CD14-positive monocyte (primary cell): ENCODE measurements at regions not wholly inside any gene's neighbourhood (a gene's known extent, or its start where the extent isn't known, plus 50 kb on each side); places are given as distances from the start of the nearest gene placed in this dataset.

Experiments used
- DNase-seq, 3 donors: peaks; one replicate each; pipeline ENCODE4 v3.0.0-alpha.2; 2011 to 2022
- H2AFZ ChIP-seq: 2 replicates; pipeline ENCODE4 v1.6.0; 2012; ENCODE audit warnings: mild to moderate bottlenecking, low read depth, low read length, inconsistent platforms; ENCODE audit not compliant: insufficient read depth, poor library complexity, severe bottlenecking
- H3K27ac ChIP-seq, 2 donors: 1 replicate in 1 of 2; 2 replicates in 1 of 2; pipeline ENCODE4 v1.5.1; 2012 to 2013; ENCODE audit warnings: low read length in 2 of 2, control low read depth in 1 of 2, inconsistent platforms in 1 of 2, low read depth in 1 of 2, mild to moderate bottlenecking in 1 of 2
- H3K27me3 ChIP-seq, 2 donors: one replicate each; pipeline versions ENCODE4 v1.6.0 to v1.6.1; 2011 to 2013; ENCODE audit warnings: low read length in 2 of 2; ENCODE audit not compliant: control insufficient read depth in 2 of 2, insufficient read depth in 2 of 2
- H3K36me3 ChIP-seq, 2 donors: replicated peaks in 1 of 2; 1 replicate in 1 of 2; 2 replicates in 1 of 2; pipeline versions ENCODE4 v1.5.1 to v1.6.1; 2012 to 2013; ENCODE audit warnings: low read length in 2 of 2, control low read depth in 1 of 2, inconsistent platforms in 1 of 2, mild to moderate bottlenecking in 1 of 2; ENCODE audit not compliant: insufficient read depth in 2 of 2, control insufficient read depth in 1 of 2
- H3K4me1 ChIP-seq, 2 donors: 1 replicate in 1 of 2; 2 replicates in 1 of 2; pipeline versions ENCODE4 v1.5.1 to v1.6.1; 2012 to 2013; ENCODE audit warnings: low read length in 2 of 2, control low read depth in 1 of 2, inconsistent platforms in 1 of 2, mild to moderate bottlenecking in 1 of 2, moderate library complexity in 1 of 2; ENCODE audit not compliant: insufficient read depth in 2 of 2, control insufficient read depth in 1 of 2
- H3K4me2 ChIP-seq: replicated peaks from 2 replicates; pipeline ENCODE3; 2012; ENCODE audit warnings: low read length, moderate library complexity, mild to moderate bottlenecking; ENCODE audit not compliant: poor library complexity, severe bottlenecking; ENCODE audit errors: extremely low read depth
- H3K4me3 ChIP-seq, 3 experiments: fragments of 200-600 bp in 1 of 3; sonication (generic) in 1 of 3; replicated peaks in 1 of 3; 1 replicate in 2 of 3; 2 replicates in 1 of 3; pipeline ENCODE4 v1.5.1; 2011 to 2013; ENCODE audit warnings: low read length in 3 of 3, mild to moderate bottlenecking in 3 of 3, control low read depth in 2 of 3, low read depth in 2 of 3, inconsistent platforms in 1 of 3, moderate library complexity in 1 of 3
- H3K79me2 ChIP-seq: 2 replicates; pipeline ENCODE4 v1.6.0; 2012; ENCODE audit warnings: mild to moderate bottlenecking, control low read depth, inconsistent platforms, low read length, moderate library complexity; ENCODE audit not compliant: insufficient read depth
- H3K9ac ChIP-seq: 2 replicates; pipeline ENCODE4 v1.6.0; 2017; ENCODE audit warnings: low read length, mild to moderate bottlenecking; ENCODE audit not compliant: insufficient read depth, poor library complexity, severe bottlenecking
- H3K9me3 ChIP-seq, 2 donors: replicated peaks in 1 of 2; 1 replicate in 1 of 2; 2 replicates in 1 of 2; pipeline versions ENCODE4 v1.5.1 to v1.6.1; 2012 to 2013; ENCODE audit warnings: low read length in 2 of 2, control low read depth in 1 of 2; ENCODE audit not compliant: control insufficient read depth in 1 of 2, insufficient read depth in 1 of 2
- H4K20me1 ChIP-seq: 2 replicates; pipeline ENCODE4 v1.6.0; 2012; ENCODE audit warnings: mild to moderate bottlenecking, low read length, control low read depth, moderate library complexity; ENCODE audit not compliant: insufficient read depth
- H3K27ac Mint-ChIP-seq, 7 donors: one replicate each; pipeline ENCODE4 v1.8.0; 2020; ENCODE audit warnings: mild to moderate bottlenecking in 7 of 7, mixed read lengths in 7 of 7, moderate library complexity in 6 of 7, inconsistent platforms in 2 of 7
- H3K27me3 Mint-ChIP-seq, 3 donors: one replicate each; pipeline ENCODE4 v1.8.0; 2021 to 2022; ENCODE audit warnings: low read depth in 3 of 3, mild to moderate bottlenecking in 3 of 3, mixed read lengths in 3 of 3, moderate library complexity in 3 of 3, inconsistent platforms in 1 of 3
- H3K36me3 Mint-ChIP-seq, 2 donors: one replicate each; pipeline ENCODE4 v1.8.0; 2020; ENCODE audit warnings: mixed read lengths in 2 of 2, inconsistent platforms in 1 of 2, mild to moderate bottlenecking in 1 of 2
- H3K4me1 Mint-ChIP-seq: one replicate; pipeline ENCODE4 v1.8.0; 2020; ENCODE audit warnings: mild to moderate bottlenecking, mixed read lengths
- H3K4me3 Mint-ChIP-seq, 2 donors: one replicate each; pipeline ENCODE4 v1.8.0; 2020; ENCODE audit warnings: mild to moderate bottlenecking in 2 of 2, mixed read lengths in 2 of 2, moderate library complexity in 1 of 2
- H3K9me3 Mint-ChIP-seq, 7 donors: one replicate each; pipeline ENCODE4 v1.8.0; 2020 to 2022; ENCODE audit warnings: mixed read lengths in 7 of 7, mild to moderate bottlenecking in 6 of 7, moderate library complexity in 6 of 7, inconsistent platforms in 2 of 7
- whole genome bisulfite sequencing: methylation state at CpG from one replicate; pipeline ENCODE4 v1.1.5; 2013; ENCODE audit warnings: missing lambda C conversion rate; ENCODE audit not compliant: insufficient coverage; 5-methylcytosine and 5-hydroxymethylcytosine counted together
- intact Hi-C, 2 donors: fragments of 100-400 bp; cut with micrococcal nuclease; formaldehyde crosslinking; loops; one replicate each; pipeline versions ENCODE4 v1.15.0 to v1.15.1; 2023
- TF ChIP-seq, protein P1 (sequence below): fragments of 200-600 bp; IDR thresholded peaks from one replicate; pipeline ENCODE4 v1.8.0; 2022; ENCODE audit warnings: antibody characterized with exemption, mild to moderate bottlenecking

GRCh38 chr5:89668821-89669220 lies 740.7 kb downstream of the CETN3 start:
- Histone ChIP-seq H3K9ac (no peak overlapping the region), H3K79me2 (no peaks in the 10 kb centered on the region), H3K4me3 (no peak overlapping the region), H3K4me1 (no peaks in the 10 kb centered on the region), H4K20me1 (no peaks in the 10 kb centered on the region), H3K36me3 (no peaks in the 10 kb centered on the region), H2AFZ (no peak overlapping the region), H3K4me2 (no peak overlapping the region), H3K9me3 (peaks cover 0 to 10% of the 10 kb centered on the region in 2 donors), H3K27me3 (no peaks in the 10 kb centered on the region), H3K27ac (no peak overlapping the region)
- no peak for DNase-seq
- H3K27ac Mint-ChIP-seq = peak overlapping the region in 1 of 7 donors; percentile 8
- no peak overlapping the region for H3K4me3 Mint-ChIP-seq
- no CpG with 5 or more reads among the region's 3 CpGs for WGBS
- no peaks in the 10 kb centered on the region for H3K36me3 Mint-ChIP-seq
- H3K27me3 Mint-ChIP-seq = no peaks in the 10 kb centered on the region
- TF ChIP-seq, protein P1, sequence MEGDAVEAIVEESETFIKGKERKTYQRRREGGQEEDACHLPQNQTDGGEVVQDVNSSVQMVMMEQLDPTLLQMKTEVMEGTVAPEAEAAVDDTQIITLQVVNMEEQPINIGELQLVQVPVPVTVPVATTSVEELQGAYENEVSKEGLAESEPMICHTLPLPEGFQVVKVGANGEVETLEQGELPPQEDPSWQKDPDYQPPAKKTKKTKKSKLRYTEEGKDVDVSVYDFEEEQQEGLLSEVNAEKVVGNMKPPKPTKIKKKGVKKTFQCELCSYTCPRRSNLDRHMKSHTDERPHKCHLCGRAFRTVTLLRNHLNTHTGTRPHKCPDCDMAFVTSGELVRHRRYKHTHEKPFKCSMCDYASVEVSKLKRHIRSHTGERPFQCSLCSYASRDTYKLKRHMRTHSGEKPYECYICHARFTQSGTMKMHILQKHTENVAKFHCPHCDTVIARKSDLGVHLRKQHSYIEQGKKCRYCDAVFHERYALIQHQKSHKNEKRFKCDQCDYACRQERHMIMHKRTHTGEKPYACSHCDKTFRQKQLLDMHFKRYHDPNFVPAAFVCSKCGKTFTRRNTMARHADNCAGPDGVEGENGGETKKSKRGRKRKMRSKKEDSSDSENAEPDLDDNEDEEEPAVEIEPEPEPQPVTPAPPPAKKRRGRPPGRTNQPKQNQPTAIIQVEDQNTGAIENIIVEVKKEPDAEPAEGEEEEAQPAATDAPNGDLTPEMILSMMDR = no peak
- H3K9me3 Mint-ChIP-seq = peaks cover 2 to 21% (median 11%) of the 10 kb centered on the region in 7 donors
- H3K4me1 Mint-ChIP-seq = no peaks in the 10 kb centered on the region
- intact Hi-C loops = no loop called here

DNA sequence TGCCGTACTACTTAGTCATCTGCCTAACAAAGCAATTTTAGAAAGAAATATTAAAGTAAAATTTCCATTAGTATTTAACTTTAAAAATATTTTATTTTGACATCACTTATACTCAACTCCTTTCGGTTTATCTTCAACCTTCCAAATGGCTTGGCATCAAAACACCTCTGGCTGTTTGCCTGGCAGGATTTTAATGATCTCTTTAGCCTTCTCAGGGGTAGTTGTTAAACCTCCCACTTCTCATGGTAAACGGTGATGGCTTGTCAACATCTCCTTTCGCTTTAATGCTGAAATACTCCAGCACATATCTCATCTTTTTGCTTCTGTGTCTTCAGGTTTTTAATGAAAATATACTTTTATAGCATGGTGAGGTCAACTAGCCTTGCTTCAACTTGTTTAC lies 747.1 kb downstream of the CETN3 start:
- H3K4me1 Mint-ChIP-seq = no peaks in the 10 kb centered on the region
- peaks cover 0 to 2% (median 0%) of the 10 kb centered on the region in 3 donors for H3K27me3 Mint-ChIP-seq
- H3K79me2 ChIP-seq = no peaks in the 10 kb centered on the region
- intact Hi-C loops = no loop called here
- H3K27ac ChIP-seq = no peak overlapping the region
- H3K4me2 ChIP-seq = no peak overlapping the region
- H3K27ac Mint-ChIP-seq = no peak overlapping the region
- peaks cover 2 to 21% (median 18%) of the 10 kb centered on the region in 7 donors for H3K9me3 Mint-ChIP-seq
- H3K36me3 Mint-ChIP-seq = no peaks in the 10 kb centered on the region
- no peaks in the 10 kb centered on the region for H3K4me1 ChIP-seq
- no peak overlapping the region for H3K4me3 Mint-ChIP-seq
- no peaks in the 10 kb centered on the region for H4K20me1 ChIP-seq
- TF ChIP-seq, protein P1 = no peak
- no peaks in the 10 kb centered on the region for H3K27me3 ChIP-seq
- no peak for DNase-seq
- H3K36me3 ChIP-seq = no peaks in the 10 kb centered on the region
- H3K4me3 ChIP-seq = no peak overlapping the region
- H2AFZ ChIP-seq = no peak overlapping the region
- peaks cover 0 to 10% of the 10 kb centered on the region in 2 donors for H3K9me3 ChIP-seq
- H3K9ac ChIP-seq = no peak overlapping the region
- no CpG with 5 or more reads among the region's 4 CpGs for WGBS
